ENCODE measurements at regions not wholly inside any gene's neighbourhood (a gene's known extent, or its start where the extent isn't known, plus 50 kb on each side); places are given as distances from the start of the nearest gene placed in this dataset.

DNA sequence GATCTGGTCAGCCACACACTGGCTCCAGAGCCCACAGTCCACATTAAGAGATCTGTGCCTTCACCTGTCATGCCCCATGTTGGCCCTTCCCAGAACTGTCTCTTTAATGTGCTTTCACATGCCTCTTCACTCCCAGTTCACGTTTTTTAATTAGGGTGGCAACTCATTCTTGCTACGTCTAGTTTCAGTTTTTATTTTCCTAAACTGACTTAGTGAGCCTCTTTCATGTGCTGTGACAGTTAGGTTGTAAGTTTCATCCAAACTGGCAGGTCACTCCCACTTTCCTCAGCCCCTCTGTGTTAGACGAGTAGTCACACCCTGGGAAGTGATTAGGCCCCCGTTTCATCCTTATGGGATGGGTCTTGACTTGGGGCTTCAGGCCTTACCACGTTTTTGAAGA, 262.5 kb upstream of the RBMY1B start:
- Histone ChIP-seq H3K27ac (no peak overlapping the region), H3K4me3 (no peak overlapping the region), H3K36me3 (no peaks in the 10 kb centered on the region), H3K27me3 (no peaks in the 10 kb centered on the region), H3K4me1 (no peaks in the 10 kb centered on the region), H3K9me3 (no peaks in the 10 kb centered on the region)
- DNase-seq, result no peak
- ATAC-seq (ENCODE audit: low FRiP score in 2 of 2), result no peak
- TF ChIP-seq, protein P1, sequence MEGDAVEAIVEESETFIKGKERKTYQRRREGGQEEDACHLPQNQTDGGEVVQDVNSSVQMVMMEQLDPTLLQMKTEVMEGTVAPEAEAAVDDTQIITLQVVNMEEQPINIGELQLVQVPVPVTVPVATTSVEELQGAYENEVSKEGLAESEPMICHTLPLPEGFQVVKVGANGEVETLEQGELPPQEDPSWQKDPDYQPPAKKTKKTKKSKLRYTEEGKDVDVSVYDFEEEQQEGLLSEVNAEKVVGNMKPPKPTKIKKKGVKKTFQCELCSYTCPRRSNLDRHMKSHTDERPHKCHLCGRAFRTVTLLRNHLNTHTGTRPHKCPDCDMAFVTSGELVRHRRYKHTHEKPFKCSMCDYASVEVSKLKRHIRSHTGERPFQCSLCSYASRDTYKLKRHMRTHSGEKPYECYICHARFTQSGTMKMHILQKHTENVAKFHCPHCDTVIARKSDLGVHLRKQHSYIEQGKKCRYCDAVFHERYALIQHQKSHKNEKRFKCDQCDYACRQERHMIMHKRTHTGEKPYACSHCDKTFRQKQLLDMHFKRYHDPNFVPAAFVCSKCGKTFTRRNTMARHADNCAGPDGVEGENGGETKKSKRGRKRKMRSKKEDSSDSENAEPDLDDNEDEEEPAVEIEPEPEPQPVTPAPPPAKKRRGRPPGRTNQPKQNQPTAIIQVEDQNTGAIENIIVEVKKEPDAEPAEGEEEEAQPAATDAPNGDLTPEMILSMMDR (IDR thresholded peaks at IDR 0.05), result no peak
- TF ChIP-seq POLR2AphosphoS5 (IDR thresholded peaks at IDR 0.05), result no peak
- no peak for TF ChIP-seq POLR2A (IDR thresholded peaks at IDR 0.05)
- TF ChIP-seq EP300 (IDR thresholded peaks at IDR 0.05), result no peak
- WGBS, 2 donors, result 55% methylated on average over 4 of the region's 5 CpGs; no CpG with 5 or more reads in 1 of the 2 donors

DNA sequence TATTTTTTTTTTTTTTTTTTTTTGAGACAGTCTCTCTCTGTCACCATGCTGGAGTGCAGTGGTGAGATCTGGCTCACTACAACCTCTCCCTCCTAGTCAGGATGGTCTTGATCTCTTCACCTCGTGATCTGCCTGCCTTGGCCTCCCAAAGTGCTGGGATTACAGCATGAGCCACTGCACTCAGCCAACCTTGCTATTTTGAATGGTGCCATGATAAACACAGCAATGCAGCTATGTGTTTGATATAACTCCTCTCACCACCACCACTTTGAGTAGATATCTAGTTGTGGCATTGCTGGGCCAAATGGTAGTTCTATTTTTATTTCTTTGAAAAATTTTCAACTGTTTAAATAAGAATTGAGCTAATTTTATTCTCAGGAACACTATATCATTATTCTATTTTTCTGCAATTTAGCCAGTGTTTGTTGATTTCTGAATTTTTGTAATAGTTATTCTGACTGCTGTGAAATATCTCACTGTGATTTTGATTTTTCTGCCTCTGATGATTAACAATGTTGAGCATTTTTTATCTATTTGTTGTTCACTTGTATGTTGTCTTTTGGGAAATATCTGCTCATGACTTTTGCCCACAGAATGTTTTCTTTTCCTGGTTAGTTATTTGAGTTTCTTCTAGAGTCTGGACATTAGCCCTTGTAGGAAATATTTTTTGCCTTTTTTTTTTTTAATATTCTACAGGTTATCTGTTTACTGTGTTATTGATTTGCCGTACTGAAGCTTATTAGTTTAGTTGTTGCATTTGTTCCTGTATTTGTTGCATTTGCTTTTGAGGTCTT, 257.5 kb upstream of the RBMY1B start:
- H3K4me3 ChIP-seq, result no peak overlapping the region
- no peaks in the 10 kb centered on the region for H3K9me3 ChIP-seq
- ATAC-seq (ENCODE audit: low FRiP score in 2 of 2) (no peak), DNase-seq (no peak)
- H3K36me3 ChIP-seq, result no peaks in the 10 kb centered on the region
- TF ChIP-seq EP300 (IDR thresholded peaks at IDR 0.05), result no peak
- TF ChIP-seq POLR2A (IDR thresholded peaks at IDR 0.05), result no peak
- no peak for TF ChIP-seq POLR2AphosphoS5 (IDR thresholded peaks at IDR 0.05)
- TF ChIP-seq, protein P1 (IDR thresholded peaks at IDR 0.05), result no peak
- no peaks in the 10 kb centered on the region for H3K4me1 ChIP-seq
- no peak overlapping the region for H3K27ac ChIP-seq
- WGBS, 2 donors, result 81% methylated on average over 1 of the region's 2 CpGs; no CpG with 5 or more reads in 1 of the 2 donors
- H3K27me3 ChIP-seq, result no peaks in the 10 kb centered on the region

DNA sequence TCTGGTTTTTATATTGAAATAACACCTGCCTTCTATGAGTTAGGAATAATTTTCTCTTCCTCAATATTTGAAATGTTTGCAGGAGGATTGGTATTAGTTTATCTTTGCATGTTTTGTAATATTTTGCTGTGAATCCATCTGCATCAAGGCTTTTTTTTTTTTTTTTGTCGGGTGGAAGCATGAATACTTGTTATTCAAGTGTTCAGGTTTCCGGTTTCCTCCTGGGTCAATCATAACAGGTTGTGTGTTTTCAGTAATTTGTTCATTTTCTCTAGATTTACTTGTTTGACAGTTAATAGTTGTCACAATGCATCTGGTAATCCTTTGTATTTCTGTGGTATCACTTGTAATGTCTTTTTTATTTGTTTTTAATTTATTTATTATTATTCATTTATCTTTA, 256.7 kb upstream of the RBMY1B start:
- Histone ChIP-seq H3K4me3 (no peak overlapping the region), H3K9me3 (no peaks in the 10 kb centered on the region), H3K27me3 (no peaks in the 10 kb centered on the region), H3K4me1 (no peaks in the 10 kb centered on the region), H3K36me3 (no peaks in the 10 kb centered on the region), H3K27ac (no peak overlapping the region)
- no peak for TF ChIP-seq POLR2A (IDR thresholded peaks at IDR 0.05)
- no peak for TF ChIP-seq EP300 (IDR thresholded peaks at IDR 0.05)
- TF ChIP-seq, protein P1 (IDR thresholded peaks at IDR 0.05), result no peak
- TF ChIP-seq POLR2AphosphoS5 (IDR thresholded peaks at IDR 0.05), result no peak
- no peak for DNase-seq
- no peak for ATAC-seq (ENCODE audit: low FRiP score in 2 of 2)
- 46% methylated on average over 2 of the region's 2 CpGs; no CpG with 5 or more reads in 1 of the 2 donors for WGBS, 2 donors

DNA sequence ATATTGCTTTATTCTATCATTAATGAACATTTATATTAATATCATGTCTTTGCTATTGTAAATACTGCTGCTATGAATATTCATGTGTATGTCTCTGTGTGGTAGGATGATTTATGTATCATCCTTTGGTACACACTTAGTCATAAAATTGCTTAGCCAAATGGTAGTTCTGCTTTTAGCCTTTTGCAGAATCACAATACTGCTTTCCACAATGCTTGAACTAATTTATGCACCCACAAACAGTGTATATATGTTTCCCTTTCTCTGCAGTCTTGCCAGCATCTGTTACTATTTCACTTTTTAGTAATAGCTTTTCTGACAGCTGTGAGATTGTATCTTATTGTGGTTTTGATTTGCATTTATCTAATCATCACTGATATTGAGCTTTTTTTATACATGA, 254.3 kb upstream of the RBMY1B start:
- no peaks in the 10 kb centered on the region for H3K36me3 ChIP-seq

More for the DNA sequence above, 254.3 kb upstream of the RBMY1B start:
- Histone ChIP-seq H3K4me3 (no peak overlapping the region), H3K9me3 (no peaks in the 10 kb centered on the region), H3K27me3 (no peaks in the 10 kb centered on the region), H3K27ac (no peak overlapping the region), H3K4me1 (no peaks in the 10 kb centered on the region)
- ATAC-seq (ENCODE audit: low FRiP score in 2 of 2) (no peak), DNase-seq (no peak)
- TF ChIP-seq EP300 (IDR thresholded peaks at IDR 0.05), result no peak
- no peak for TF ChIP-seq POLR2AphosphoS5 (IDR thresholded peaks at IDR 0.05)
- TF ChIP-seq, protein P1 (IDR thresholded peaks at IDR 0.05), result no peak
- TF ChIP-seq POLR2A (IDR thresholded peaks at IDR 0.05), result no peak

All from upper lobe of left lung (tissue), 6 donors.